WERI-Rb-1 (cell line): ENCODE measurements at regions not wholly inside any gene's neighbourhood (a gene's known extent, or its start where the extent isn't known, plus 50 kb on each side); places are given as distances from the start of the nearest gene placed in this dataset.

Experiments used
- DNase-seq: peaks from one replicate; pipeline ENCODE4 v3.0.0-alpha.2; 2020
- H3K27ac ChIP-seq: fragments of 250-450 bp; sonication (Bioruptor Pico); 2 replicates; pipeline ENCODE4 v1.5.1; 2020; ENCODE audit warnings: mild to moderate bottlenecking, moderate library complexity
- H3K27me3 ChIP-seq: fragments of 250-450 bp; sonication (Bioruptor Pico); 2 replicates; pipeline ENCODE4 v1.5.1; 2021; ENCODE audit warnings: mild to moderate bottlenecking, low read depth, moderate library complexity; ENCODE audit not compliant: insufficient read depth, severe bottlenecking
- H3K36me3 ChIP-seq: fragments of 250-450 bp; sonication (Bioruptor Pico); 2 replicates; pipeline ENCODE4 v1.5.1; 2020; ENCODE audit warnings: mild to moderate bottlenecking, moderate library complexity
- H3K4me3 ChIP-seq: 2 replicates; pipeline ENCODE4 v1.5.1; 2011; ENCODE audit warnings: low read depth, mild to moderate bottlenecking, control low read depth, low read length
- H3K9me3 ChIP-seq: fragments of 250-450 bp; sonication (Bioruptor Pico); 2 replicates; pipeline ENCODE4 v1.5.1; 2021; ENCODE audit warnings: mild to moderate bottlenecking, moderate library complexity; ENCODE audit not compliant: severe bottlenecking
- TF ChIP-seq, protein P1 (sequence below): IDR thresholded peaks from 2 replicates; pipeline ENCODE4 v1.5.1; 2011; ENCODE audit warnings: low read depth, mild to moderate bottlenecking, control low read depth, inconsistent platforms, low read length

DNA sequence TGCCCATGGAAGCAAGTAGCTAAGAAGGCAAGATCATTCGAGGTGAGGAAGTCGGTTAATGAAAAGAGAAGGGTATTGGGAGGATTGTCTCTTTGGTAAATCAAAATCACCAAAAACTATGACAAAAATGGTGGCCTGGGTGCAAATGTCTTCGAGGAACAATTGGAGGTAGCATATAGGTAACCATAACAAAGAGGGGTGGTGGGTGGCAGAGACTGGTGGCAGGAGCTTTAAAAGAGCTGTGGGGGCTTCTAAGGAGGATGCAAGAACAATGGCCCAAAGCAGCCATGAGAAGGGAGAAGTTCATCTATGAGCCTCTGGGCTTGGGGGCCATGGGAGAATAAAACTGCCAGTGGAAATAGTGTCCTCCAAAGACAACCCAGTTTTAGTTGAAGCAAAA lies 172.2 kb upstream of the PDE1C start:
- no peak overlapping the region for H3K4me3 ChIP-seq
- H3K27me3 ChIP-seq = no peaks in the 10 kb centered on the region
- TF ChIP-seq, protein P1, sequence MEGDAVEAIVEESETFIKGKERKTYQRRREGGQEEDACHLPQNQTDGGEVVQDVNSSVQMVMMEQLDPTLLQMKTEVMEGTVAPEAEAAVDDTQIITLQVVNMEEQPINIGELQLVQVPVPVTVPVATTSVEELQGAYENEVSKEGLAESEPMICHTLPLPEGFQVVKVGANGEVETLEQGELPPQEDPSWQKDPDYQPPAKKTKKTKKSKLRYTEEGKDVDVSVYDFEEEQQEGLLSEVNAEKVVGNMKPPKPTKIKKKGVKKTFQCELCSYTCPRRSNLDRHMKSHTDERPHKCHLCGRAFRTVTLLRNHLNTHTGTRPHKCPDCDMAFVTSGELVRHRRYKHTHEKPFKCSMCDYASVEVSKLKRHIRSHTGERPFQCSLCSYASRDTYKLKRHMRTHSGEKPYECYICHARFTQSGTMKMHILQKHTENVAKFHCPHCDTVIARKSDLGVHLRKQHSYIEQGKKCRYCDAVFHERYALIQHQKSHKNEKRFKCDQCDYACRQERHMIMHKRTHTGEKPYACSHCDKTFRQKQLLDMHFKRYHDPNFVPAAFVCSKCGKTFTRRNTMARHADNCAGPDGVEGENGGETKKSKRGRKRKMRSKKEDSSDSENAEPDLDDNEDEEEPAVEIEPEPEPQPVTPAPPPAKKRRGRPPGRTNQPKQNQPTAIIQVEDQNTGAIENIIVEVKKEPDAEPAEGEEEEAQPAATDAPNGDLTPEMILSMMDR = no peak
- no peaks in the 10 kb centered on the region for H3K9me3 ChIP-seq
- no peak overlapping the region for H3K27ac ChIP-seq
- no peak for DNase-seq
- H3K36me3 ChIP-seq = no peaks in the 10 kb centered on the region; the same call in 1 of the 2 replicates

DNA sequence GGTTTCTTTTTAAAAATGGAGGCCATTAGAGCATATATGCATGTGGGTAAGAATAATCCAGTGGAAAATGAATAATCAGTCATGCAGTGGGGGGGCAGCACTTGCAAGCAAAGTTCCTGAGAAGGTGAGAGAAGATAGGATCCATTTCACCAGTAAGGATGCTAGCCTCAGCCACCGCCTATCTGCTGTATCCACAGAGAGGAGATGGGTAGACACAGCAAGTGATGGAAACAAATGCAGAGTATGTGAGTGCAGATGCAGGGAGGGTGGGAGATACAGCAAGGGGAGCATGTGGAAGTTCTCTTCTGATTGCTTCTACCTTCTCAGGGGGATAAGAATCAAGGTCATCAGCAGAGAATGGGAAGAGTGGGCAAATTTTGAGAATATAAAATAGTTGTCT lies 171.4 kb upstream of the PDE1C start:
- Histone ChIP-seq H3K9me3 (no peaks in the 10 kb centered on the region), H3K36me3 (no peaks in the 10 kb centered on the region; the same call in 1 of the 2 replicates), H3K27me3 (no peaks in the 10 kb centered on the region), H3K4me3 (no peak overlapping the region), H3K27ac (no peak overlapping the region)
- TF ChIP-seq, protein P1 = no peak
- no peak for DNase-seq

DNA sequence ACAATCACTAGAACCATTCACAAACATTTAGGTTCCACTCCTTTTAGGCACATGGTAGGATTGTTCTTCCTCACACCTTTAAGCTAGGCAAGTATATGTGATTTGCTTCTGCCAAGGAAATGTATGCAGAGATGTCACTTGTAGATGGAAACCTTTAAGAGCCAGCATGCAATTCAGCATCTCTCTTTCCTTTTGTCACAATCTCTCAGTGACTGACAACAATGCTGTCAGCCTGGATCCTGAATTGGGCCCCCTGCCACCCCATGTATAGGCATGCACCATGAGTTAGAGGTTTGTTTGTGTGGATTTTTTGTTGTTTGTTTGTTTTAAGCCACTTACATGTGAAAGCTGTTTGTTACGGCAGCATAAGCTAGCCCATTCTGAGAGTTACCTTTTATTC lies 169.6 kb upstream of the PDE1C start:
- no peak overlapping the region for H3K4me3 ChIP-seq
- no peaks in the 10 kb centered on the region; the same call in 1 of the 2 replicates for H3K36me3 ChIP-seq
- TF ChIP-seq, protein P1 = no peak
- no peak for DNase-seq
- H3K9me3 ChIP-seq = peaks cover 3% of the 10 kb centered on the region
- no peaks in the 10 kb centered on the region for H3K27me3 ChIP-seq
- H3K27ac ChIP-seq = no peak overlapping the region

DNA sequence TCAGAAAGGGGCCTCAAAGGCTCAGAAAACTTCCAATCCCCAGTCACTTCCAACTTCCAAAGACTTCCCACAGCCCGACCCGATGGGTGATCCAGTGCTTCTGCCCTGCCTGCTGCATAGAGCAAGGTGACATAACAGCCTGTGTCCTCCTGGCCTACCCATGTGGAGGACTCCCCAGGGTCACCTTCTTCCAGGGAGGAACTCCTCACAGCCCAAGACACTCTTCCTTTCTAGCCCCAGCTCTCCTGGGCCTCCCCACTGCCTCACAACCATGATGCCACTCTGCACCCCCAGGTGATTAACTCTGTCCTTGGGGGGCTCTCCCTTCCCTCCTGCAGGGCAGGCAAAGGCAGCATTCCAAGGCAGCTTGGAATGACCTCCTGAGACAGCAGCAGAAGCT lies 158.4 kb upstream of the PDE1C start:
- DNase-seq = no peak
- H3K27me3 ChIP-seq = no peaks in the 10 kb centered on the region
- no peaks in the 10 kb centered on the region for H3K9me3 ChIP-seq
- no peak overlapping the region for H3K27ac ChIP-seq
- no peak overlapping the region for H3K4me3 ChIP-seq
- TF ChIP-seq, protein P1 = no peak
- H3K36me3 ChIP-seq = no peaks in the 10 kb centered on the region; the same call in 1 of the 2 replicates

DNA sequence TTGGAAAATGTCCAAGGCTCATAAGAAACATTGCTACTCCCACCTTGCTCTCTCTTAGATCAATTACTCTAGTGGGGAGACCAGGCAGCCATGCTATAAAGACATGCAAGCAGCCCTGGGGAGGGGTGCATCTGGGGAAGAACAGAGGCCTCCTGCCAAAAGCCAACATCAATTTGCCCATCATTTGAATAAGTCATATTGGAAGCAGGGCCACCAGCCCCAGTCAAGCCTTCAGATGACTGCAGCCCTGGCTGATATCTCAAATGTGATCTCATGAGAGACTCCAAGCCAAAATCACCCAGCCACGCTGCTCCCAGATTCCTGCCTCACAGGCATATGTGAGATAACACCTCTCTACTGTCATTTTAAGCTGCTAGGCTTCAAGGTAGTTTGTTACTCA lies 157.5 kb upstream of the PDE1C start:
- no peaks in the 10 kb centered on the region for H3K27me3 ChIP-seq
- no peaks in the 10 kb centered on the region for H3K9me3 ChIP-seq
- no peak overlapping the region for H3K27ac ChIP-seq
- no peak for DNase-seq
- H3K36me3 ChIP-seq = no peaks in the 10 kb centered on the region; the same call in 1 of the 2 replicates
- TF ChIP-seq, protein P1 = no peak
- no peak overlapping the region for H3K4me3 ChIP-seq

DNA sequence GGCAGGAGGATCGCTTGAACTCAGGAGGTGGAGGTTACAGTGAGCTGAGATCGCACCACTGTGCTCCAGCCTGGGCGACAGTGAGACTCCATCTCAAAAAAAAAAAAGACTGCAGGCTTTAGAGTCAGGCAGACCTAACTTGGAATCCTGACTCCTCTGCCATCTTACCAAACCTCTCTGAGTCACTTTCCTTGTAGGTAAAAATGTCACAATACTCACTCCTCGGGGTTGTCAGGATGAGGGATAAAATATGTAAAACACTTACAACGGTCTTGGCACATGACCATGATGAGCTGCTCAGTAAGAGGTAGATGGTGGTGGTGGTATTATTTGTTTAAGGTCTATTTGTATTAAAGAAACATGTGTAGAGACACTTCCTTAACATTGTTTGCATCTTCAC lies 154.1 kb upstream of the PDE1C start:
- H3K4me3 ChIP-seq = no peak overlapping the region
- DNase-seq = no peak
- no peaks in the 10 kb centered on the region; the same call in 1 of the 2 replicates for H3K36me3 ChIP-seq
- no peaks in the 10 kb centered on the region for H3K27me3 ChIP-seq
- no peak overlapping the region for H3K27ac ChIP-seq
- no peaks in the 10 kb centered on the region for H3K9me3 ChIP-seq
- TF ChIP-seq, protein P1 = no peak
